Small intestine (tissue), 7 donors: ENCODE measurements at regions not wholly inside any gene's neighbourhood (a gene's known extent, or its start where the extent isn't known, plus 50 kb on each side); places are given as distances from the start of the nearest gene placed in this dataset.
"Not testable (repeated sequence)": the region's sequence is repeated elsewhere in the genome, so short reads cannot be mapped to it uniquely, and the experiment has no call there.

Experiments used
- DNase-seq, 2 donors: peaks; one replicate each; pipeline versions ENCODE4 v3.0.0 to v3.0.0-alpha.2; 2013
- FAIRE-seq: peaks from 2 replicates; lab custom pipeline; 2012; peaks lifted over from hg19 to GRCh38; lab: Jason Lieb, UNC
- H3K27ac ChIP-seq, 3 donors: one replicate each; pipeline ENCODE4 v1.5.1; 2013; ENCODE audit warnings: low read length in 2 of 3, mild to moderate bottlenecking in 2 of 3, control low read depth in 1 of 3, inconsistent platforms in 1 of 3, low read depth in 1 of 3, moderate library complexity in 1 of 3
- H3K27me3 ChIP-seq, 3 donors: one replicate each; pipeline ENCODE4 v1.6.1; 2013; ENCODE audit warnings: low read length in 3 of 3, inconsistent platforms in 1 of 3; ENCODE audit not compliant: control insufficient read depth in 3 of 3, insufficient read depth in 3 of 3
- H3K36me3 ChIP-seq, 3 donors: one replicate each; pipeline ENCODE4 v1.6.1; 2013; ENCODE audit warnings: low read length in 3 of 3, inconsistent platforms in 1 of 3, low read depth in 1 of 3, mild to moderate bottlenecking in 1 of 3, moderate library complexity in 1 of 3; ENCODE audit not compliant: control insufficient read depth in 3 of 3, insufficient read depth in 2 of 3
- H3K4me1 ChIP-seq, 3 donors: one replicate each; pipeline ENCODE4 v1.6.1; 2013; ENCODE audit warnings: low read length in 2 of 3, inconsistent platforms in 1 of 3, low read depth in 1 of 3, mild to moderate bottlenecking in 1 of 3, moderate library complexity in 1 of 3; ENCODE audit not compliant: control insufficient read depth in 3 of 3, insufficient read depth in 2 of 3
- H3K4me3 ChIP-seq, 3 donors: one replicate each; pipeline ENCODE4 v1.5.1; 2013; ENCODE audit warnings: low read length in 3 of 3, control low read depth in 1 of 3, inconsistent platforms in 1 of 3, low read depth in 1 of 3, mild to moderate bottlenecking in 1 of 3, moderate library complexity in 1 of 3
- H3K9me3 ChIP-seq, 2 donors: one replicate each; pipeline ENCODE4 v1.6.1; 2013; ENCODE audit warnings: low read depth in 1 of 2, low read length in 1 of 2; ENCODE audit not compliant: control insufficient read depth in 2 of 2, insufficient read depth in 1 of 2
- WGBS, 3 donors: extraction: QIAGEN DNeasy Blood & Tissue Kit; methylation state at CpG; one replicate each; pipeline ENCODE4 v1.1.7; 2013; 5-methylcytosine and 5-hydroxymethylcytosine counted together
- donor health status: healthy with polysubstance abuse.
- donor health status: control.
- donor health status: control.
- donor health status: Bipolar disorder and iron deficiency.
- donor health status: healthy.

DNA sequence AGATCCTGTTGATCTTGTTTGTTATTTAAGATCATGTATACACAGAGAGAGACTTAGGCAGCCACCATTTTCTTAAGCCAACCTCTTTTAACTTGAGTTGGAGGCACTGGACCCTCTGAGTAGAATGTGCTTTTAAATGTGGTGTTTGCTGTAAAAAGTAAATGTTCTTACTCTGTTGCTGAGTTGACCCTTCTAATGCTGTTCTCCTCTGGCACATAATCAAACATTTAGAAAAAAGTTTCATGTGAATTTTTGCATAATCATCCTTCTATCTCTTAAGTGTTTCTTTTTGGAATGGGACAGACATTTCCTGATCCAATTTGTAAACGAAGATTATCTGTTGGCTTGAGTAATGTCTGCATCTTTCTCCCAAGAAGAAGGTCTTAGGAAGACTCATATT lies 255.1 kb upstream of the ETAA1 start:
- Histone ChIP-seq H3K9me3 (no peaks in the 10 kb centered on the region), H3K4me3 (no peak overlapping the region), H3K27ac (no peak overlapping the region), H3K36me3 (no peaks in the 10 kb centered on the region), H3K27me3 (no peaks in the 10 kb centered on the region), H3K4me1 (no peaks in the 10 kb centered on the region)
- DNase-seq (no peak), FAIRE-seq (no peak)
- 42 to 51% (median 45%) methylated on average over 1 of the region's 1 CpG for WGBS, 3 donors

DNA sequence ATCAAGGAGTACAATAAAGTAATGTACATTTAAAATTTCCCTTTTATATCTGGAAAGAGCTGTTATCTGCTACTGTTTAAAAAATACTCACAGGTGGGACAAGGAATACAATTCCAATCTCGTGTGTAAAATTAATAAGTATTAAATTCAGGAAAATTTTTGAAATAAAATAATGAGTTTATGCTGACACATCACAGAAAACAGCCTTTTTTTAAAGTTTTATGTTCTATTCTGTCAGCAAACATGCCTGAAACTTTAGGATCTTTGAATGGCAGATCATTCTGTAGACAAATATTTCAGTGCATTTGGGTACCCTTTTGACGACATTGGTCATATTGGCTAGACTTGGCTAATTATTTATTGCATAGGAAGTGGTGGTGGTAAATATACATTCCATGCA lies 254.4 kb upstream of the ETAA1 start:
- Histone ChIP-seq H3K9me3 (no peaks in the 10 kb centered on the region), H3K27me3 (no peaks in the 10 kb centered on the region), H3K4me3 (no peak overlapping the region), H3K4me1 (no peaks in the 10 kb centered on the region), H3K27ac (no peak overlapping the region), H3K36me3 (no peaks in the 10 kb centered on the region)
- FAIRE-seq, result no peak
- DNase-seq, result no peak
- WGBS, 3 donors, result 61 to 78% (median 68%) methylated on average over 2 of the region's 2 CpGs

DNA sequence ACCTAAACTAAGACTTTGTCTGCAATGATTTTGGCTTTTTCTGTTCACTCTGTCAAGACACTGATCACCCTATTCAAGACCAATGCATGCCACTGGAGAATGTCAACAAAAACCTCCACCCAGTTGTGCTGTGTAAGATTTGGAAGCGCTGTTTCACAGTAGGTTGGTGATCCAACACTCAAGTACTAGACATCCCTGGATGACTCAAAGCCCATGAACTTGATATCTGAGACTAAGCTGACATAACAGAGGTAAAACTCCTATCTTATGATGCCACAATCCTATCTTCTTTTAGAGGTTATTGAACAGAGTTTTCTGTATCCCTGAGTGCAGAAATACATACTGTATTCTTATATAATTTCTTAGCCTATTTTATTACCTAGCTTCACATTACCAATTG lies 251.3 kb upstream of the ETAA1 start:
- Histone ChIP-seq H3K9me3 (peaks cover 0 to 2% of the 10 kb centered on the region in 2 donors), H3K4me3 (no peak overlapping the region), H3K27ac (no peak overlapping the region), H3K36me3 (no peaks in the 10 kb centered on the region), H3K4me1 (no peaks in the 10 kb centered on the region), H3K27me3 (no peaks in the 10 kb centered on the region)
- FAIRE-seq, result no peak
- 73 to 91% (median 90%) methylated on average over 1 of the region's 1 CpG for WGBS, 3 donors
- no peak for DNase-seq

DNA sequence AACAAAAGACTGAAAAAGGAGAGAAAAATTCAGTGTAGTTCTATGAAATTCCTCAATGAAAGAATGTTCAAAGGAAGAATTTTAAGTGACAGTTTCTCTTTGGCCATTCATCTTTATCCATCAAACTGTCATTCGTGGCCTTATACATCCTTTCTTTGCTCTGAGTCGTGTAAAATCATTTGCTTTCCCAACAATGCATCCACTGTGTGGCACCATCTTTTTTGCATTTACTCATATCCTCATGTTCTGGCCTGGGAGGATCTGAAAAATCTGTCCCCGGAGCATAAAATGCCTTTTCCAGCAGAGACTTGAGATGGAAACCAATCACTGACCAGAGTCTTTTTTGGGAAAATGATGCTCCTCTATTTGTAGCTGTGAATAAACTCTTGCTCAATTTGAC lies 240.3 kb upstream of the ETAA1 start:
- H3K4me3 ChIP-seq, result no peak overlapping the region
- no peaks in the 10 kb centered on the region for H3K27me3 ChIP-seq
- no peaks in the 10 kb centered on the region for H3K9me3 ChIP-seq
- 70 to 85% (median 75%) methylated on average over 3 of the region's 3 CpGs for WGBS, 3 donors
- H3K36me3 ChIP-seq, result no peaks in the 10 kb centered on the region
- H3K27ac ChIP-seq, result no peak overlapping the region
- DNase-seq (no peak), FAIRE-seq (no peak)
- no peaks in the 10 kb centered on the region for H3K4me1 ChIP-seq

DNA sequence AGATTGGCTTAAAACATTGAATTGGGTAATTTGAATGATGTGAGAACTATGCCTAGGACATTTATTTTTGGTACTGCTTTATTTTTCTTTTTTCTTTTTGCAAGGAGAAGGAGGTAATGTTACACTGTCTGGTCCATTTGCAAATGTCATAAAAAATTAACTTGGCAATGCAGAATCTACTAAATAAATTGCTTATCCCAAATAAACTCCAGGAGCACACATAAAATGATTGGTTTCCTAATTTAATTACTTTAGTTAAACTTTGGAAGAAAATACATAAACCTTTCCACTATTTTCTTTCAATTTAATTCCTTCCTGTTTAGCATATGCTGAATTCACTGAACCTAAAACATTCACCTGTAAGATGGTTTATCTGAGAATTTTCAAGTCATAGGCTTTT lies 238.4 kb upstream of the ETAA1 start:
- FAIRE-seq (no peak), DNase-seq (no peak)
- Histone ChIP-seq H3K4me3 (no peak overlapping the region), H3K27me3 (no peaks in the 10 kb centered on the region), H3K4me1 (no peaks in the 10 kb centered on the region), H3K9me3 (no peaks in the 10 kb centered on the region), H3K27ac (no peak overlapping the region), H3K36me3 (no peaks in the 10 kb centered on the region)

DNA sequence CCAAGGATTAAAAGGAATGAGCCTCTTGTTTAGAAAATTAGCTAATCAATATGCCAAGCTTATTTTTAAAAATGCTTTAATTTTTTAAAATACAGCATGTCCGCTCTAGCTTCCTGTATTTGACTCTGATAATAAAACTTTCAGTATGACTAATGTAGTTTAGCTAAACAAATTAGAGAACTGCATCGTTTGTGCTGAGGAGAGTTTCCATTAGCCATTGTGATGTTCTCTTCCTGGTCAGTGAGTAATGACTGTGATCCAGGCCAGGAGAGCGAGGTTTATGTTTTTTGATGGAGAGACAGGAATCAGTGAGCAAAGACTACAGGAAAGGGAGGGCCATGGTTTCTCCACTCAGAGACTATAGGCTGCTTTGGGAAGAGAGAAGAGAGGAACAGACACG lies 237.2 kb upstream of the ETAA1 start:
- H3K27ac ChIP-seq, result no peak overlapping the region
- no peak overlapping the region for H3K4me3 ChIP-seq
- FAIRE-seq (no peak), DNase-seq (no peak)
- no peaks in the 10 kb centered on the region for H3K36me3 ChIP-seq
- no peaks in the 10 kb centered on the region for H3K4me1 ChIP-seq
- no peaks in the 10 kb centered on the region for H3K27me3 ChIP-seq
- H3K9me3 ChIP-seq, result no peaks in the 10 kb centered on the region
- WGBS, 3 donors, result 60 to 70% (median 69%) methylated on average over 4 of the region's 4 CpGs

DNA sequence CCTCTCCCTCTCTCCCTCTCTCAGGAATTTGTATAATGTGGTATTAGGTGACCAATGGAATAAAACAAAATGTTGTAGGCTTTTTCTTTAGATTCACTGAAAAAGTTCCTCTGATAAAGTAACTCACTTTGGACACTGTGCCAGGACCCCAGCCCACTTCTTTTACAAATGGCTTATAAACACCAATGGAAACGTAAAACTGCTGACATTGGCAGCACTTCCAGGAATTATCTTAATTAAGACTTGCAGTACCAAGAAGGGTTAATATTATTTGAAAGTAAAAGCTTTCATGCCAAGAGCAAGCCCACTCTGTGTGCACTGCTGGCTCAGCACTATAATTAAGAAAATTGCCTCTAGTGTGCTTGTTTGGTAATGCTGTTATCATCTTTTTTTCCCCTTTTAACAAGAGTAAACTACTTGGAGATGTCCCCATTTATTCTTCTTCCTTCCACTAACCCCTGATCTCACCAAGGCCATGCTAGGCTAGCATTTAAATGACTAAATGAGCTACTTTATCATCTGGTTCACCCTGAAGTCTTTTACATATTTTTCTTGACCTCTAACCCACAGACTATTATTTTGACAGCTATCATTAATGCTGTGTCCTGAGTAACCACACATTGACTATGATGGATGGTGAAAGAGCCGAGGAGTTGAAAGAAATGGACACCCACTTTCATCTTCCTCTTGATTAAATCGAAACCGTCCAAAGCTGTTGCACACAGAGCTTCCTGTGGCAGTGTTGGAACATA lies 232.2 kb upstream of the ETAA1 start:
- no peak for FAIRE-seq
- H3K4me1 ChIP-seq, result no peaks in the 10 kb centered on the region
- WGBS, 3 donors, result 70 to 79% (median 73%) methylated on average over 4 of the region's 4 CpGs

DNA sequence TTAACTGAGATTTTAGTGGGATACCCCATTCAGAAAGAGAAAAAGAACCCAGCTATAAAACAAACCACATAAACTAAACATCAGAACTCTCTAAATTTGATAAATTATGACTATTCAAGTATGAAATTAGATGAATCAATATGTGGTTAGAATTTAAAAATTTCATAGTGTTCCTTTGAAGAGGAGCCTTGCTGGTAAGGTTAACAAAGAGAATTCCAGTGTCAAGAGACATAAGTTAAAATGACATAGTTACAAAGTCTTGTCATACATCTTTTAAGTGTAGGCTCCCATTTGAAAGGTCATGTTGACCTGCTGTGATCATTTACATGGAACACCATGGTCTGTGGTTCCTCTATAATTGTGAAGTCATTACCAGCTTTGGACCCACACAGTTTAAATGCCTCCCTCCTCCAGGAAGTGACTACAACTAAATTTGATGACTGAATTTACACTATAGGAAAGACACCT lies 231.6 kb upstream of the ETAA1 start:
- Histone ChIP-seq H3K9me3 (no peaks in the 10 kb centered on the region), H3K4me3 (no peak overlapping the region), H3K27ac (no peak overlapping the region), H3K36me3 (no peaks in the 10 kb centered on the region), H3K4me1 (no peaks in the 10 kb centered on the region), H3K27me3 (no peaks in the 10 kb centered on the region)
- FAIRE-seq, result no peak
- no peak for DNase-seq

More for the DNA sequence above, 232.2 kb upstream of the ETAA1 start:
- Histone ChIP-seq H3K27ac (no peak overlapping the region), H3K4me3 (no peak overlapping the region), H3K27me3 (no peaks in the 10 kb centered on the region), H3K9me3 (no peaks in the 10 kb centered on the region), H3K36me3 (no peaks in the 10 kb centered on the region)
- no peak for DNase-seq

DNA sequence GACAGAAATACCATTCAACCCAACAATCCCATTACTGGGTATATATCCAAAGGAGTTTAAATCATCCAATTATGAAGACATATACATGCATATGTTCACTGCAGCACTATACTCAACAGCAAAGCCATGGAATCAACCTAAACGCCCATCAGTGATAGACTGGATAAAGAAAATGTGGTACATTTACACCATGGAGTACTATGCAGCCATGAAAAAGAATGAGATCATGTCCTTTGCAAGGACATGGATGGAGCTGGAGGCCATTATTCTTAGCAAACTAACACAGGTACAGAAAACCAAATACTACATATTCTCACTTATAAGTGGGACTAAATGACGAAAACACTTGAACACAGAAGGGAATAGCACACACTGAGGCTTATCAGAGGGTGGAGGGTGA lies 230.6 kb upstream of the ETAA1 start:
- 75 to 83% (median 78%) methylated on average over 2 of the region's 2 CpGs for WGBS, 3 donors
- H3K27me3 ChIP-seq, H3K4me3 ChIP-seq, DNase-seq, FAIRE-seq, H3K36me3 ChIP-seq, H3K4me1 ChIP-seq, H3K9me3 ChIP-seq, H3K27ac ChIP-seq: not testable (repeated sequence)
